Gastroesophageal sphincter (tissue), 4 donors: ENCODE measurements at regions not wholly inside any gene's neighbourhood (a gene's known extent, or its start where the extent isn't known, plus 50 kb on each side); places are given as distances from the start of the nearest gene placed in this dataset.

Experiments
- ATAC-seq: fragments of 150-250 bp; one replicate; pipeline ENCODE4 v1.9.1; 2016; ENCODE audit warnings: mild to moderate bottlenecking, moderate library complexity
- H3K27ac ChIP-seq, 4 donors: fragments of 200-600 bp; sonication (generic) in 3 of 4; 1 replicate in 3 of 4; 2 replicates in 1 of 4; pipeline ENCODE4 v1.5.1; 2016 to 2019
- H3K27me3 ChIP-seq: fragments of 200-600 bp; sonication (generic); one replicate; pipeline ENCODE4 v1.5.1; 2019
- H3K36me3 ChIP-seq, 2 donors: fragments of 200-600 bp; sonication (generic); one replicate each; pipeline ENCODE4 v1.5.1; 2019; ENCODE audit warnings: control low read depth in 1 of 2
- H3K4me1 ChIP-seq, 3 donors: fragments of 200-600 bp; sonication (generic); 1 replicate in 2 of 3; 2 replicates in 1 of 3; pipeline ENCODE4 v1.5.1; 2016 to 2019; ENCODE audit warnings: control low read depth in 2 of 3
- H3K4me3 ChIP-seq, 2 donors: fragments of 200-600 bp; sonication (generic); one replicate each; pipeline ENCODE4 v1.5.1; 2019; ENCODE audit warnings: mild to moderate bottlenecking in 1 of 2, moderate library complexity in 1 of 2
- H3K9me3 ChIP-seq, 3 donors: fragments of 200-600 bp; sonication (generic); one replicate each; pipeline ENCODE4 v1.5.1; 2017 to 2019; ENCODE audit warnings: control low read depth in 2 of 3
- EP300 ChIP-seq: sonication (generic); formaldehyde crosslinking; IDR thresholded peaks from one replicate; pipeline ENCODE4 v1.6.1; 2017; ENCODE audit warnings: antibody characterized with exemption, mild to moderate bottlenecking
- POLR2A ChIP-seq, 2 donors: fragments of 450-650 bp; IDR thresholded peaks; one replicate each; pipeline ENCODE4 v1.6.1; 2017; ENCODE audit warnings: antibody characterized with exemption in 2 of 2, mild to moderate bottlenecking in 2 of 2, moderate library complexity in 1 of 2
- POLR2AphosphoS5 ChIP-seq: sonication (generic); formaldehyde crosslinking; IDR thresholded peaks from one replicate; pipeline ENCODE4 v1.6.1; 2017; ENCODE audit warnings: antibody characterized with exemption
- WGBS, 2 donors: methylation state at CpG; one replicate each; pipeline ENCODE4 v1.1.5; 2018; ENCODE audit warnings: low coverage in 1 of 2; 5-methylcytosine and 5-hydroxymethylcytosine counted together
- TF ChIP-seq, protein P1 (sequence below), 4 experiments: fragments of 200-600 bp in 2 of 4; fragments of 450-650 bp in 2 of 4; sonication (generic) in 1 of 4; IDR thresholded peaks; one replicate each; pipeline ENCODE4 v1.5.1; 2017 to 2019; ENCODE audit warnings: antibody characterized with exemption in 4 of 4, mild to moderate bottlenecking in 2 of 4, moderate library complexity in 2 of 4

DNA sequence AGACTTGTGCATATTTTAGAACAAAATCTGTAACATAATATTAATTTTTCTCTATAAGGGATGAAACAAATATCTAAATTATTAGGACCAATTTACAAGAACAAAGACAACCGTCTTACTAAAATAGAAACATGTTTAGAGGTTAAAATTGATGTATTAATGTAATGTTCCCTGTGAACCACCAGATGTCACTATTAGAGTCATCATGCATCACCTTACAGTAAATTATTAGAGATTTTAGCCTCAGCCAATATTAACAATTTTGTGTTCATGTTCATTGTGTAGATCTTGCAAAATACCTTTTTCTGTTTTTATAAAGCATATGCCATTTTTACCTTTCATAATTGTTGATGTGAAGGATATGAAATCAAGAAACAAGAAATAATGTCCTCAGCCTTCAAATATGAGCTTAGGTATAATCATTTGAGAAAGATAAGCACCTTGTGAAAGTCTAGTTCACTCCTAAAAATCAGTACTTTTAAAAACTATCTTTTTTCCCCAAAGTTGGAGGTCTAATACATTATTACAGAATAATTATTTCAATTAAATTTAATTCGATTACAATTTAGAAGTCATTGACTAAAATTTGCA is 344.3 kb upstream of the KCNH7 start:
- Histone ChIP-seq H3K27ac (no peak overlapping the region), H3K9me3 (no peaks in the 10 kb centered on the region), H3K4me3 (no peak overlapping the region), H3K27me3 (no peaks in the 10 kb centered on the region), H3K4me1 (no peaks in the 10 kb centered on the region), H3K36me3 (no peaks in the 10 kb centered on the region)
- TF ChIP-seq POLR2A (IDR thresholded peaks at IDR 0.05) (no peak), EP300 (no peak), POLR2AphosphoS5 (no peak)
- TF ChIP-seq, protein P1, sequence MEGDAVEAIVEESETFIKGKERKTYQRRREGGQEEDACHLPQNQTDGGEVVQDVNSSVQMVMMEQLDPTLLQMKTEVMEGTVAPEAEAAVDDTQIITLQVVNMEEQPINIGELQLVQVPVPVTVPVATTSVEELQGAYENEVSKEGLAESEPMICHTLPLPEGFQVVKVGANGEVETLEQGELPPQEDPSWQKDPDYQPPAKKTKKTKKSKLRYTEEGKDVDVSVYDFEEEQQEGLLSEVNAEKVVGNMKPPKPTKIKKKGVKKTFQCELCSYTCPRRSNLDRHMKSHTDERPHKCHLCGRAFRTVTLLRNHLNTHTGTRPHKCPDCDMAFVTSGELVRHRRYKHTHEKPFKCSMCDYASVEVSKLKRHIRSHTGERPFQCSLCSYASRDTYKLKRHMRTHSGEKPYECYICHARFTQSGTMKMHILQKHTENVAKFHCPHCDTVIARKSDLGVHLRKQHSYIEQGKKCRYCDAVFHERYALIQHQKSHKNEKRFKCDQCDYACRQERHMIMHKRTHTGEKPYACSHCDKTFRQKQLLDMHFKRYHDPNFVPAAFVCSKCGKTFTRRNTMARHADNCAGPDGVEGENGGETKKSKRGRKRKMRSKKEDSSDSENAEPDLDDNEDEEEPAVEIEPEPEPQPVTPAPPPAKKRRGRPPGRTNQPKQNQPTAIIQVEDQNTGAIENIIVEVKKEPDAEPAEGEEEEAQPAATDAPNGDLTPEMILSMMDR (IDR thresholded peaks at IDR 0.05) = peak; percentile 16 to 52 (median 36)
- 53 to 55% methylated on average over 2 of the region's 2 CpGs for WGBS, 2 donors
- no peak for ATAC-seq

DNA sequence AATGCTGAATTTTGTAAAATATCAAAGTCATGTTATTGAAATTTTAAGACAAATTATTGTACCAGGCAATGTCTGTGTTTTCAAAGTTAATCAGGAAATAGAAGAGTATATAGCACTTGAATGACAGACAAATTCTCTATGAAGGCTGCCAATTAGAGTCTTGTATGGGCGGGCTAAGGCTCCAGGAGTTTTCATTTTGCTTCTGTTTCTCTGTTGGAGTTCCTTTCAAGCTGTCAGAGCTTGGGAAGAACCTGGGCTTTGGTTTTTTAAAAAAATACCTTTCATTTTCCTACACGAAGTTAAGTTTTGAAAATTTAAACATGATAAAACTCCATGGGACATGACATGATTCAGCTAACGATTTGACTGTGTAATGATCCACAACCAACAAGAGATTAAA is 339.0 kb upstream of the KCNH7 start:
- ATAC-seq = no peak
- no peaks in the 10 kb centered on the region for H3K4me1 ChIP-seq
- no peaks in the 10 kb centered on the region for H3K36me3 ChIP-seq
- TF ChIP-seq POLR2A (IDR thresholded peaks at IDR 0.05) = no peak
- TF ChIP-seq, protein P1 (IDR thresholded peaks at IDR 0.05) = no peak
- no peak for TF ChIP-seq POLR2AphosphoS5
- TF ChIP-seq EP300 = no peak
- 62 to 63% methylated on average over 3 of the region's 3 CpGs for WGBS, 2 donors
- H3K27me3 ChIP-seq = no peaks in the 10 kb centered on the region
- no peak overlapping the region for H3K27ac ChIP-seq
- no peaks in the 10 kb centered on the region for H3K9me3 ChIP-seq
- H3K4me3 ChIP-seq = no peak overlapping the region

DNA sequence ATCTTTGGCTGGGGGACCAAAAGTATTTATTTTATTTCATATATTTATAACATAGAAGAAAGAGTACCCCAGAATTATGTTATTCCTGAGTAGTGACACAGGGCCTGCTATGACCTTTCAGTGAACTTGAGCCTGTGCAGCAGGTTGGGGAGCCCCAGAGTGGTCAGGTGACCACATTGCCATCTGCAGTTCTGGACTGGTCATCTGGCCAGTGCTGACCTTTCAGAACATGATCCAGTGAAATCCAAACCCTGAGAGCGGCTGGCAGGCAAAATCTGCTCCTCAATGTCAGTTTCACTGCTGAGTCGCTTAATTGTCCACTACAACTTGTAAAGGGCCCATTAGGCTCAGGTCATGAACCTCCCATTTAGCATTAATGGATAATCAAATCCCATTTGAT is 336.7 kb upstream of the KCNH7 start:
- H3K27me3 ChIP-seq = no peaks in the 10 kb centered on the region
- H3K36me3 ChIP-seq = no peaks in the 10 kb centered on the region
- 84 to 100% methylated on average over 1 to 2 of the region's 2 CpGs for WGBS, 2 donors
- TF ChIP-seq POLR2AphosphoS5 (no peak), EP300 (no peak)
- no peaks in the 10 kb centered on the region for H3K4me1 ChIP-seq
- no peaks in the 10 kb centered on the region for H3K9me3 ChIP-seq
- no peak overlapping the region for H3K27ac ChIP-seq
- no peak for ATAC-seq
- H3K4me3 ChIP-seq = no peak overlapping the region

DNA sequence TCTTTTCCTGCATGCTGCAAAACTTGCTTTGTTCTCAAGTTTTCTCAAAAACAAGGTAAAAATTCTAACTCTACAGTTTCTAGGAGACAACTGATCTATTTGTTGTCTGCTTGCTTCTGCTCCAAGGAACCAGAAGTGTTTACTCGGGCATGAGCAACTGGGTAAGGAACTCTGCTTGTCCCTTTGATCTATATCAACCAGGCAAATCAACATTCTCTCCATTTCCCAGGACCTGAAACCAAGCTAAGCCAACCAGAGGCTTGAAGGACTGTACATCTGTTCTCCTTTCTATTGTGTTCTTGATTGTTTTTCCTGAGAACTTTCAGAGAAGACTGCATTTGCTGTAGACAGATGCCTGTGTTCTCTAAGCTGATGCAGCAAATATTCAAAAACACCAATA is 335.0 kb upstream of the KCNH7 start:
- Histone ChIP-seq H3K9me3 (no peaks in the 10 kb centered on the region), H3K36me3 (no peaks in the 10 kb centered on the region), H3K4me1 (no peaks in the 10 kb centered on the region), H3K4me3 (no peak overlapping the region), H3K27ac (no peak overlapping the region), H3K27me3 (no peaks in the 10 kb centered on the region)
- no peak for TF ChIP-seq POLR2A (IDR thresholded peaks at IDR 0.05)
- TF ChIP-seq POLR2AphosphoS5 = no peak
- TF ChIP-seq, protein P1 (IDR thresholded peaks at IDR 0.05) = no peak
- no peak for TF ChIP-seq EP300
- ATAC-seq = no peak
- whole genome bisulfite sequencing, 2 donors = 78 to 86% methylated on average over 1 of the region's 1 CpG

DNA sequence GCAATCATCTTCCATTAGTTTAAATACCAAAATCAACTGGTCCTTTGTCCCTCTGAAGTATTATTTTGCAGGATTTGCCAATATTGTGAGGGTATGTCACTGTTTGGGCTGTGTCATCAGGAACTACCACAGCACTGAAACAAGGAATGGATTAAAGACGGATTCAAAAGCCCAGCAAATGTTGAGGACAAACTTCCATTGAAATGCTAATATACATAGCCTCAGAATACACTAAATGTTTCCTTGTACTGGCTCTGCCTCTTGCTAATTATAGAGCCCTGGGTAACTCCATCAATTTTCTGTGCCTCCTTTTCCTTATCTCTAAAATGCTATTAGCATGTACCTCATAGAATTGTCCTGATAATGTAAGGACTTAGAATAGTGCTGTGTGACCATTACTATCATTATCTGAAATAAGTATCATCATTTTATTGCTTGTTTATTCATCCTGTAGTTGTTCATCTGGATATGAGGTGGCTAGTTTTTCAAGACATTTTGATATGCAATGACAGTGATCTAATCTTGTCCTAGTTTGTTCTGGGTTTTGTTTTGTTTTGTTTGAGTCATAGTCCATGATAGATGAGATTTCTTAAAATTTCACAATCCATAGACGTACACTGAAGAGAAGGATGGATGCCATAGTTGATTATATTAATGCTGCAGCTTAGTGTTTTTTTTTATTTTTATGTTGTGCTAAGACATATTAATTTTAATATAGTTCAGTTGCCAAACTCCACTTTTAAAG is 333.4 kb upstream of the KCNH7 start:
- no peaks in the 10 kb centered on the region for H3K4me1 ChIP-seq
- ATAC-seq = no peak
- H3K27me3 ChIP-seq = no peaks in the 10 kb centered on the region
- WGBS, 2 donors = 71 to 86% methylated on average over 1 to 2 of the region's 2 CpGs
- no peak overlapping the region for H3K4me3 ChIP-seq
- TF ChIP-seq POLR2A (IDR thresholded peaks at IDR 0.05) (no peak), POLR2AphosphoS5 (no peak), EP300 (no peak)
- TF ChIP-seq, protein P1 (IDR thresholded peaks at IDR 0.05) = no peak
- H3K36me3 ChIP-seq = no peaks in the 10 kb centered on the region
- no peaks in the 10 kb centered on the region for H3K9me3 ChIP-seq
- no peak overlapping the region for H3K27ac ChIP-seq
